Skin epidermis (tissue), 12 donors: ENCODE measurements at regions not wholly inside any gene's neighbourhood (a gene's known extent, or its start where the extent isn't known, plus 50 kb on each side); places are given as distances from the start of the nearest gene placed in this dataset.

Experiments
- H3K27ac ChIP-seq, 21 experiments: fragments of 200-600 bp; sonication (generic) in 11 of 21; one replicate each; pipeline ENCODE4 v1.5.0; 2020; ENCODE audit warnings: mild to moderate bottlenecking in 3 of 21, inconsistent platforms in 2 of 21, moderate library complexity in 2 of 21
- H3K4me3 ChIP-seq, 7 experiments: fragments of 200-600 bp; sonication (generic) in 2 of 7; one replicate each; pipeline ENCODE4 v1.5.0; 2020; ENCODE audit warnings: inconsistent platforms in 2 of 7, mild to moderate bottlenecking in 2 of 7, moderate library complexity in 1 of 7

DNA sequence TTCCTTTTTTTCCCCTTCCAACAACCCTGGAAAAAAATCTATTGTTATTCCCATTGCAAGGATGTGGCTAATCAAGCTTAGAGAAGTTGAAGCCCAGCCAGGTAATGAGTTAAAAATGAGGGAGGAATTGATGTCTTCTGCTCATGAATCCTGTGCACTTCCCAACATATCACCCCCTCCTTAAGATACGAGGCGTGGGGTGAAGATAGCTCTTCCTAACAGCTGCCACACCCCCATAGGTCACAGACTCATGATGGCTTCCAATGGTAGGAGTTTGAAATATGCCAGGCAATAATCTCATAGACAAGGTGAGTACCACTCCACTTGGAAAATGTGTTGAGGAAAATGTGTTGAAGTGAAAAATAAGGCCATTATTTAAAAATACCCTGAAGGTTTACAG, 71.3 kb upstream of the HECW1 start:
- Histone ChIP-seq H3K4me3 (no peak overlapping the region), H3K27ac (no peak overlapping the region)

DNA sequence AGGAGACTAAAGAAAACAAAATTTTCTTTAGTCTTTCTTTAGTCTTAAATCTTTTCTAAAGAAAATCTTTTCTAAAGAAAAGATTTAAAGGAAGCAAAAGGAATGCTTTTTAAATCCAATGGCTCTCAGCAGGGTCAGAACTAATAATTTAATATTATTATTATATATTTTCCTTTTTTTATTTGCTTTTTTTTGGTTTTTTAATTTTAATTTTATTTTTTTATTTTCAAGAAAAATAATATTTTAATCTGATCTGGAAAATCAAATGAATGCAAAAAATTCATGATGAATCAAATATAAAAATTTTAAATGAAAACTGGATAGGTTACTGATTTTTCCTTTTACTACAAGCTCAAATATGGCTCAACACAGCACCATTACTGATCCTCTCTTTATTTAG, 70.7 kb upstream of the HECW1 start:
- Histone ChIP-seq H3K27ac (no peak overlapping the region), H3K4me3 (no peak overlapping the region)

DNA sequence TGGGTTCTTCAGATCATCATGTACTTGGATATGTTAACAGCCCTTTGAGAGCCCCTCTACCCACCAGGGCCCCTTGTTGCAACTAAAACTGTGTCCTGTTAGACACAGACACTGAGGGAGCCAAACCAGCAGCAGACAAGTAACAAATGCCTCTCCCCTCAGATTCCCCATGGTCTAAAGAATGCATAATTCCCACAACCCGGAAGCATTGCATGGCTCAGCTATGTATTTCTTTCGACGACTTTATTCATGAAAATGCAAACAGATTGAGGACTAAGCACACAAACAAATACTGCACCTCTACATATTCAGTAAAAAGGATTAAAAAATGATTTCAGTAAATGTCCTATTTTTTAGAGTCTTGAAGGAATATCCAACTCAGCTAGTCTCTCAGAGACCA, 70.1 kb upstream of the HECW1 start:
- H3K4me3 ChIP-seq = no peak overlapping the region
- no peak overlapping the region for H3K27ac ChIP-seq

DNA sequence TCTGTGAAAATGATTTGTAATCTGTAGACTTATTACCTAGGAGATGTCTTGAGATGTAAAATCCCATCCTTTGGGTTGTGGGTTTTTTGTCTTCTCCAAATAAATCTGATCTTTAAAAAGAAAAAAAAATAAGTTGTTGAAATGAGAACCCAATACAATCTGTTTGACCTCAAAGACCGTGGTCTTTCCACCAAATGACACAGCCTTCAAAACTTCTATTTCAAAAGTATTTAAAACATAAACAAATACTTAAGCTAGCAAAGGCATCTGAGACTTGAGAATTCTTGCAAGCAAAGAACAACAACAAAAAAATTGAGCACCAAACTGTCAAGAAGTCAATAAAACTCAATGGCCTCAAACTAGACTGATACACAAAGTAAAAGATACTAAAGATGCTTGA, 67.9 kb upstream of the HECW1 start:
- H3K27ac ChIP-seq = no peak overlapping the region
- H3K4me3 ChIP-seq = no peak overlapping the region

DNA sequence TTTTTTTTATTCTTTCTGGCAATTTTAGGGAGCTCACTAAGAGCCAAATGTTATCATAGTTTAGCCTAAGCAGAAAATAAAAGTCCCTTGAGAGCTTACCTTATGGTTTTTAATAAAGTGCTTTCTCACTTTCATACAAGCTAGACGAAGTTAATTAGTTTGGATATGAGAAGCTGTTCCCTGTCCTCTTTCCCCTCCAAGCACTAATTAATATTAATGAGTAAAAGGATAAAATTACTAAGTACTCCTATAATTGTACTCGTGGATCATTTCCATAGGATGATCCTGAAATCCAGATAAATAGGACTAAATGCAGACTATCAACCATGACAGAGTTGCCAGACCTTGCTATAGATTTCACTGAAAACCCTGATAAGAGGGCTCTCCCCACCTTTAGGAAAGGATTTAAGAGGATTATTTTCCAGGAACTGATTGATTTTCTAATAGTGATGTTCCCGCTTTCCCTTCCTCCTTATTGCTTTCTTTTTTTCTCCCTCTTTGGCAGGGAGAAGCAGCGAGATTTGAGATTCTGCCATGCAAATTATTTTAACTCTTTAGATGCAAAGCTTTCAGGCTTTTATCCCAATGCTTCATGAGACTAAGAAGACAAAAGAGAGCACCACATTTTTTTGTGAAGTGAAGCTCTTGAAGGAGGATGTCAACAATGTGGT, 58.3 kb upstream of the HECW1 start:
- no peak overlapping the region for H3K27ac ChIP-seq
- no peak overlapping the region for H3K4me3 ChIP-seq

DNA sequence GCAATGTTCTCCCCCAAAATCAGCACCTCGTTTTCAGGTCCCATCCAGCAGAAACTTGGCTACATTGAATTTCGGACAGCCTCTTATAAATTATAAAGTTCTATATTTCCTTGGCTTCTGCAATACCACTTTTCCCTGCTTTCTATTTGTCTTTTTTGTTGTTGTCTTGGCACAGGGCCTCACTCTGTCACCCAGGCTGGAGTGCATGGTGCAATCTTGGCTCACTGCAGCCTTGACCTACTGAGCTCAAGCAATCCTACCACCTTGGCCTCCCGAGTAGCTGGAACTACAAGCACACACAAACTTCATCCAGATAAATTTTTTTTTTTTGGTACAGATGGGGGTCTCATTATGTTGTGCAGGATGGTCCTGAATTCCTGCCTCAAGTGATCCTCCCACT, 55.3 kb upstream of the HECW1 start:
- H3K4me3 ChIP-seq = no peak overlapping the region
- no peak overlapping the region for H3K27ac ChIP-seq

DNA sequence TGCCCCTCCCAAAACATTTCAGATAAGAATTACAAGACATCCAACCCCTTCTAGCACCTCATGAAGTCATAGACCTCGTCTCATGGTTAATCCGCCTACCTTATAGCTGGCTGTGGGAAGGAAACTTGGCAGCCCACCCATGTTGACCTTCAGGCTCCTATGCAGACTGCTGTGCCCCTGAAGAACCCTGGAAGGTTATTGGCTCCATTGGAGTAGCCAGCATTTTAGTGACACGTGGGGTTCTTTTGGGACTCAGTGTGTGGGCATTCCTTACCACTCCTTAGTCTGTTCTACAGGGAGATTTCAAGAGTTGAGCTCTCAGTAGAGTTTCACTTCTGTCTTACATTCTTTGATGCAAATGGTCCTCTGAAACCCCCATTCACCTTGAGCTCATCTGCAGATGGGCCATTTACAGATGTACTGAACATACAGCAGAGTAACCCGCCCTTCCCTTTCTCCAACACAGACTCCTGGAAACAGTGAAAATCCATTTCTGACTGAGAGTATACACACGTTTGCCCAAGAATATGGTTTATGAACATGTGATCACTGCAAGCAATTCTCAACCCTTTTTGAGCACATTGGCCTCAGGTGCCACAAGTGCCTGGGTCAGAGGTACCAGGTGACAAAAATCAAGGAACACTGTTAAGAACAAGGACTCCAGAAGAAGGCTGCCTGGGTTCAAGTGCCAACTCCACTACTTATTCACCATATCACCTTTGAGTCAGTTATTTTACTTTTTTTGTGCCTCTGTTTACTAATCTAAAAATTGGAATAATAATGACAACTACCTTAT, 54.0 kb upstream of the HECW1 start:
- Histone ChIP-seq H3K4me3 (peak overlapping the region in 5 of 7 experiments; percentile 13 to 40 (median 35)), H3K27ac (peak overlapping the region in 13 of 21 experiments; percentile 4 to 81 (median 61))

DNA sequence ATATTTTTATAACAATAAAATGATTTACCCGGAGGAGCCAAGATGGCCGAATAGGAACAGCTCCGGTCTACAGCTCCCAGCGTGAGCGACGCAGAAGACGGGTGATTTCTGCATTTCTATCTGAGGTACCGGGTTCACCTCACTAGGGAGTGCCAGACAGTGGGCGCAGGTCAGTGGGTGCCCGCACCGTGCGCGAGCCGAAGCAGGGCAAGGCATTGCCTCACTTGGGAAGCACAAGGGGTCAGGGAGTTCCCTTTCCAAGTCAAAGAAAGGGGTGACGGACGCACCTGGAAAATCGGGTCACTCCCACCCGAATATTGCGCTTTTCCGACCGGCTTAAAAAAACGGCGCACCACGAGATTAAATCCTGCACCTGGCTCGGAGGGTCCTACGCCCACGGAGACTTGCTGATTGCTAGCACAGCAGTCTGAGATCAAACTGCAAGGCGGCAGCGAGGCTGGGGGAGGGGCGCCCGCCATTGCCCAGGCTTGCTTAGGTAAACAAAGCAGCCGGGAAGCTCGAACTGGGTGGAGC, 53.3 kb upstream of the HECW1 start:
- H3K4me3 ChIP-seq = peak overlapping the region in 5 of 7 experiments; percentile 13 to 40 (median 35)
- H3K27ac ChIP-seq = peak overlapping the region in 13 of 21 experiments; percentile 4 to 81 (median 61)
